Testis (tissue), 2 donors: ENCODE measurements at regions not wholly inside any gene's neighbourhood (a gene's known extent, or its start where the extent isn't known, plus 50 kb on each side); places are given as distances from the start of the nearest gene placed in this dataset.
A peak's percentile ranks its signal among the peaks of the same experiment; 100 is the strongest.

ENCODE experiments used
- DNase-seq: peaks from one replicate; pipeline ENCODE4 v3.0.0-alpha.2; 2019
- H3K27ac ChIP-seq, 2 donors: fragments of 200-600 bp; sonication (generic); one replicate each; pipeline ENCODE4 v1.5.1; 2019
- H3K27me3 ChIP-seq: fragments of 200-600 bp; sonication (generic); one replicate; pipeline ENCODE4 v1.5.1; 2019
- H3K36me3 ChIP-seq: fragments of 200-600 bp; sonication (generic); one replicate; pipeline ENCODE4 v1.5.1; 2017; ENCODE audit warnings: low read depth; ENCODE audit errors: missing control alignments
- H3K4me1 ChIP-seq: fragments of 200-600 bp; sonication (generic); one replicate; pipeline ENCODE4 v1.5.1; 2019
- H3K4me3 ChIP-seq, 2 donors: fragments of 200-600 bp; sonication (generic); one replicate each; pipeline ENCODE4 v1.5.1; 2017 to 2019
- H3K9me3 ChIP-seq: fragments of 200-600 bp; sonication (generic); one replicate; pipeline ENCODE4 v1.5.1; 2017
- POLR2A ChIP-seq: fragments of 450-650 bp; IDR thresholded peaks from one replicate; pipeline ENCODE4 v1.6.1; 2017; ENCODE audit warnings: antibody characterized with exemption, mild to moderate bottlenecking, moderate library complexity
- WGBS, 2 donors: methylation state at CpG; one replicate each; pipeline ENCODE4 v1.1.5; 2018; 5-methylcytosine and 5-hydroxymethylcytosine counted together
- intact Hi-C: fragments of 100-400 bp; cut with DNase I; formaldehyde crosslinking; loops from one replicate; pipeline ENCODE4 v1.15.1; 2023; ENCODE audit warnings: low total_unique reads
- TF ChIP-seq, protein P1 (sequence below), 3 experiments: fragments of 450-650 bp in 2 of 3; fragments of 200-600 bp in 1 of 3; sonication (generic) in 1 of 3; IDR thresholded peaks; one replicate each; pipeline ENCODE4 v1.5.1; 2016 to 2019; ENCODE audit warnings: antibody characterized with exemption in 3 of 3, mild to moderate bottlenecking in 2 of 3, moderate library complexity in 1 of 3

- H3K9me3 ChIP-seq: no peaks in the 10 kb centered on the region
- no peaks in the 10 kb centered on the region for H3K4me1 ChIP-seq
- H3K27me3 ChIP-seq: no peaks in the 10 kb centered on the region
- peak overlapping the region in 1 of 2 donors; percentile 45 for H3K27ac ChIP-seq
- H3K36me3 ChIP-seq: no peaks in the 10 kb centered on the region
- TF ChIP-seq, protein P1, sequence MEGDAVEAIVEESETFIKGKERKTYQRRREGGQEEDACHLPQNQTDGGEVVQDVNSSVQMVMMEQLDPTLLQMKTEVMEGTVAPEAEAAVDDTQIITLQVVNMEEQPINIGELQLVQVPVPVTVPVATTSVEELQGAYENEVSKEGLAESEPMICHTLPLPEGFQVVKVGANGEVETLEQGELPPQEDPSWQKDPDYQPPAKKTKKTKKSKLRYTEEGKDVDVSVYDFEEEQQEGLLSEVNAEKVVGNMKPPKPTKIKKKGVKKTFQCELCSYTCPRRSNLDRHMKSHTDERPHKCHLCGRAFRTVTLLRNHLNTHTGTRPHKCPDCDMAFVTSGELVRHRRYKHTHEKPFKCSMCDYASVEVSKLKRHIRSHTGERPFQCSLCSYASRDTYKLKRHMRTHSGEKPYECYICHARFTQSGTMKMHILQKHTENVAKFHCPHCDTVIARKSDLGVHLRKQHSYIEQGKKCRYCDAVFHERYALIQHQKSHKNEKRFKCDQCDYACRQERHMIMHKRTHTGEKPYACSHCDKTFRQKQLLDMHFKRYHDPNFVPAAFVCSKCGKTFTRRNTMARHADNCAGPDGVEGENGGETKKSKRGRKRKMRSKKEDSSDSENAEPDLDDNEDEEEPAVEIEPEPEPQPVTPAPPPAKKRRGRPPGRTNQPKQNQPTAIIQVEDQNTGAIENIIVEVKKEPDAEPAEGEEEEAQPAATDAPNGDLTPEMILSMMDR (IDR thresholded peaks at IDR 0.05): no peak
- no peak for TF ChIP-seq POLR2A
- no peak overlapping the region for H3K4me3 ChIP-seq
- 70 to 72% methylated on average over 11 of the region's 11 CpGs for WGBS, 2 donors
- intact Hi-C loops: no loop called here
- DNase-seq: peak; percentile 43
These were observed 323.7 kb downstream of the THBS2 start for GRCh38 chr6:168929871-168930450.

- WGBS, 2 donors: 90 to 91% methylated on average over 10 of the region's 10 CpGs
- TF ChIP-seq POLR2A: no peak
- TF ChIP-seq, protein P1 (IDR thresholded peaks at IDR 0.05): no peak
- Histone ChIP-seq H3K36me3 (no peaks in the 10 kb centered on the region), H3K4me3 (no peak overlapping the region), H3K9me3 (no peaks in the 10 kb centered on the region), H3K27me3 (no peaks in the 10 kb centered on the region), H3K4me1 (no peaks in the 10 kb centered on the region), H3K27ac (no peak overlapping the region)
- no peak for DNase-seq
- intact Hi-C loops: no loop called here
These were observed 325.6 kb downstream of the THBS2 start for GRCh38 chr6:168928012-168928411.

GRCh38 chr6:168927026-168927425, 326.6 kb downstream of the THBS2 start:
- WGBS, 2 donors: 90 to 94% methylated on average over 10 of the region's 10 CpGs
- no peak overlapping the region for H3K4me3 ChIP-seq
- no peak for TF ChIP-seq POLR2A
- TF ChIP-seq, protein P1 (IDR thresholded peaks at IDR 0.05): no peak

GRCh38 chr6:168926306-168926705, 327.3 kb downstream of the THBS2 start:
- H3K4me3 ChIP-seq: no peak overlapping the region
- no peak for DNase-seq
- intact Hi-C loops: no loop called here
- no peaks in the 10 kb centered on the region for H3K36me3 ChIP-seq
- no peaks in the 10 kb centered on the region for H3K9me3 ChIP-seq
- H3K4me1 ChIP-seq: no peaks in the 10 kb centered on the region
- 93 to 94% methylated on average over 13 to 15 of the region's 15 CpGs for WGBS, 2 donors
- H3K27me3 ChIP-seq: no peaks in the 10 kb centered on the region
- TF ChIP-seq, protein P1 (IDR thresholded peaks at IDR 0.05): no peak
- no peak for TF ChIP-seq POLR2A
- no peak overlapping the region for H3K27ac ChIP-seq

More at GRCh38 chr6:168927026-168927425, 326.6 kb downstream of the THBS2 start:
- Histone ChIP-seq H3K36me3 (no peaks in the 10 kb centered on the region), H3K27me3 (no peaks in the 10 kb centered on the region), H3K4me1 (no peaks in the 10 kb centered on the region), H3K9me3 (no peaks in the 10 kb centered on the region), H3K27ac (no peak overlapping the region)
- intact Hi-C loops: no loop called here
- no peak for DNase-seq

DNA sequence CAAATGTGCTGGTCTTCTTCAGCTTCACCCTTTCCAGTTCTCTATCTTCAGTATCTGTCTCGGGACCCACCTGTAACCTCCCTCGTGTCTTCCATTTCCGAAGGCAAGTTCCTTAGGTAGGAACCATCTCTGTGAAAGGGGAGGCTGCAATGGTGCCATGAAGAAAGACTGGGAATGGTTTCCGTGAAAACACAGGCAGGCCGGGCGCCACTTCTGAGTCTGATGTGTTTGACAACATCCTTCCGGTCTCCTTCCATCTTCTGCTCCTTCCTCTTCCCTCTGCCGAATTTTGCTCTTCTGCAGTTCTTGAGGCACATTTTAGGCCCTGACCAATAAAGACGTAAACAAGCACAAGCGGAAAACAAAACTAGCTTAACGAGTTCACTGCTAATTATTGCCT, 328.0 kb downstream of the THBS2 start:
- no peaks in the 10 kb centered on the region for H3K9me3 ChIP-seq
- no peak overlapping the region for H3K27ac ChIP-seq
- no peaks in the 10 kb centered on the region for H3K4me1 ChIP-seq
- WGBS, 2 donors: 86 to 87% methylated on average over 11 of the region's 11 CpGs
- TF ChIP-seq POLR2A: no peak
- TF ChIP-seq, protein P1 (IDR thresholded peaks at IDR 0.05): no peak
- DNase-seq: no peak
- intact Hi-C loops: no loop called here
- no peak overlapping the region for H3K4me3 ChIP-seq
- H3K27me3 ChIP-seq: no peaks in the 10 kb centered on the region
- H3K36me3 ChIP-seq: no peaks in the 10 kb centered on the region
